ENCODE measurements at regions not wholly inside any gene's neighbourhood (a gene's known extent, or its start where the extent isn't known, plus 50 kb on each side); places are given as distances from the start of the nearest gene placed in this dataset.

DNA sequence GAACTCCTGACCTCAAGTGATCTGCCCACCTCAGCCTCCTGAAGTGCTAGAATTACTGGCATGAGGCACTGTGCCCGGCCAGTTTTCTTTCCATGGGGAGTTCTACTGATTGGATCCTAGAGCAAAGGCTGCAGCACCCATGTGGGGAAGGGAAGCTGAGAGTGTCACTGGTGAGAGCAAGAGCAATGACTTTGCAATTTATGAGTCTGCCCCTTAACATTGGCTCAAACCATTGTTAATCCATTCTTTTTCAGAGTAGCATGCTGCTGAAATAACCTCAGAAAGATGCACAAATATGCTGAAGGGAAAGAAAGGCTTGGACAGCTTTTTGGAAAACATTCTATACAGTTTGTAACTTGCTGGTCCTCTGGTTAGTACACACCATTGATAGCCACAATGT, 116.4 kb upstream of the PPARGC1A start:
- Histone ChIP-seq H3K4me1 (peaks cover 10% of the 10 kb centered on the region), H3K9me3 (no peaks in the 10 kb centered on the region), H3K36me3 (no peaks in the 10 kb centered on the region), H3K27ac (no peak overlapping the region), H3K27me3 (no peaks in the 10 kb centered on the region), H3K4me3 (no peak overlapping the region)
- 78% methylated on average over 1 of the region's 1 CpG for WGBS
- DNase-seq (ENCODE audit: low spot score in 2 of 2) = no peak
- no peak for TF ChIP-seq POLR2AphosphoS5 (IDR thresholded peaks at IDR 0.05)
- TF ChIP-seq EP300 (IDR thresholded peaks at IDR 0.05) = no peak
- TF ChIP-seq, protein P1, sequence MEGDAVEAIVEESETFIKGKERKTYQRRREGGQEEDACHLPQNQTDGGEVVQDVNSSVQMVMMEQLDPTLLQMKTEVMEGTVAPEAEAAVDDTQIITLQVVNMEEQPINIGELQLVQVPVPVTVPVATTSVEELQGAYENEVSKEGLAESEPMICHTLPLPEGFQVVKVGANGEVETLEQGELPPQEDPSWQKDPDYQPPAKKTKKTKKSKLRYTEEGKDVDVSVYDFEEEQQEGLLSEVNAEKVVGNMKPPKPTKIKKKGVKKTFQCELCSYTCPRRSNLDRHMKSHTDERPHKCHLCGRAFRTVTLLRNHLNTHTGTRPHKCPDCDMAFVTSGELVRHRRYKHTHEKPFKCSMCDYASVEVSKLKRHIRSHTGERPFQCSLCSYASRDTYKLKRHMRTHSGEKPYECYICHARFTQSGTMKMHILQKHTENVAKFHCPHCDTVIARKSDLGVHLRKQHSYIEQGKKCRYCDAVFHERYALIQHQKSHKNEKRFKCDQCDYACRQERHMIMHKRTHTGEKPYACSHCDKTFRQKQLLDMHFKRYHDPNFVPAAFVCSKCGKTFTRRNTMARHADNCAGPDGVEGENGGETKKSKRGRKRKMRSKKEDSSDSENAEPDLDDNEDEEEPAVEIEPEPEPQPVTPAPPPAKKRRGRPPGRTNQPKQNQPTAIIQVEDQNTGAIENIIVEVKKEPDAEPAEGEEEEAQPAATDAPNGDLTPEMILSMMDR (IDR thresholded peaks at IDR 0.05) = no peak
- TF ChIP-seq POLR2A (IDR thresholded peaks at IDR 0.05) = no peak

DNA sequence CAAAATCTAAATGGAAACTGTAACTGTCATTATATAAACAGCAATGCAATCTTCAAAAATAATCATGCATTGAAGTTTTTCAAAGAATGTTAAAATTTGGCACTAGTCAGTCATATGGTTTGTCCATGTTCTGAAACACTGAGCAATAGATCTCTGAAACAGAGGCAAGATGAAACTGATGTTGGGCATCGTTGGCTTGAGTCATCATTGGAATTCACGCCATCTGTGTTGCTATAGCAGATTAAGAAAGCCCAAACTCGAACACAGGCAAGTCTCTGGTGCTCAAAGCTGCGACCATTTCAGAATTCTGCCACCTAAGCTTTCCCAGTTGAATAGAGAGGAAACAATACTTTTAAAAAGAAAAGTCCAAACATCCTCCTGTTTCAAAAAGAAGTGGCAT, 114.1 kb upstream of the PPARGC1A start:
- Histone ChIP-seq H3K4me3 (no peak overlapping the region), H3K27me3 (no peaks in the 10 kb centered on the region), H3K36me3 (no peaks in the 10 kb centered on the region), H3K4me1 (peaks cover 10% of the 10 kb centered on the region), H3K9me3 (no peaks in the 10 kb centered on the region), H3K27ac (no peak overlapping the region)
- DNase-seq (ENCODE audit: low spot score in 2 of 2) = no peak
- 61% methylated on average over 4 of the region's 4 CpGs for WGBS
- TF ChIP-seq EP300 (IDR thresholded peaks at IDR 0.05) (no peak), POLR2A (IDR thresholded peaks at IDR 0.05) (no peak), POLR2AphosphoS5 (IDR thresholded peaks at IDR 0.05) (no peak)
- TF ChIP-seq, protein P1 (IDR thresholded peaks at IDR 0.05) = no peak

DNA sequence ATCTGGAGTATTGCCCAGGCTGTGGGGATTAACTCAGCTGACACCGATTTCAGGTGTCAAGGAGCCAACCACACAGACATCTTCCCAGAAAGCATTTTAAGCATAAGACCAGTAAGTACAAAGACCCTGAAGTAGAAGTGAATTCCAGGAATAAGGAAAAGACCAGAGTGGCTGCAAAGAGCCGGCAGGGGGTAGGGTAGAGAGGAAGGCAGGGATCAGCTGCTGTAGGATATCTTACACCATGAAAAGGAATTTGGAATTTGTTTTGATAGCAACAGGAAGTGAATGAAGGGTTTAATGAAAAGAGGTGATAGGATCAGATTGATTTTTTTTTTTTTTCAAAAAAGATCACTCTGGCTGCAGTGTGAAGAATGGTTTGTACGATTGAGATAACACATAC, 113.6 kb upstream of the PPARGC1A start:
- 64% methylated on average over 3 of the region's 3 CpGs for WGBS

DNA sequence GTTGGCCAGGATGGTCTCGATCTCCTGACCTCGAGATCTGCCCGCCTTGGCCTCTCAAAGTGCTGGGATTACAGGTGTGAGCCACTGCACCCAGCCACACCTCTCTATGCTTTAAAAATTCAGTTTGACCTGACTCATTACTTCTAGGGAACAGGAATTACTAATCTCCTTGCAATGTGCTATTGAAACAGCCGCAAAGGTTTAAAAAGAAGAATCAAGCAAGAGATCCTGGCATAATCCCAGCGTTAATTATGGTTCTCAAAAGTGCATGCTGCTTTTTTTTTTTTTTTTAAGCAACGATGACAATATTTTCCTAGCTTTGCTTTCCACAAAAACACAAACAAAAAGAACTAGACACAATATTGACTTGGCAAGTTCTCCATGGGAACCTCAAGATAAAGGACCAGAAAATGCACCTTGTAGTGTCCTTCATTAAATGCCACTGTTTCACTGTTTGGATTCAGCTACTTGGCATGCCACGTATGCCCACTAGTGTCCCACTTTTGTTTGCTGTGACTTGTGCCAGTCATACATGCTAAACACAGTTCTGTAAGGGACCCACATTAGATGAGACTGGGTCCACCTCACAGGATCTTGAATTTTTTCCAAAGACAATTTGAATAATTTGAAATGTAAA, 112.6 kb upstream of the PPARGC1A start:
- Histone ChIP-seq H3K4me3 (no peak overlapping the region), H3K27ac (no peak overlapping the region), H3K9me3 (no peaks in the 10 kb centered on the region), H3K36me3 (no peaks in the 10 kb centered on the region), H3K4me1 (peaks cover 10% of the 10 kb centered on the region), H3K27me3 (no peaks in the 10 kb centered on the region)
- 60% methylated on average over 7 of the region's 7 CpGs for WGBS
- TF ChIP-seq EP300 (IDR thresholded peaks at IDR 0.05) (no peak), POLR2AphosphoS5 (IDR thresholded peaks at IDR 0.05) (no peak), POLR2A (IDR thresholded peaks at IDR 0.05) (no peak)
- TF ChIP-seq, protein P1 (IDR thresholded peaks at IDR 0.05) = no peak
- no peak for DNase-seq (ENCODE audit: low spot score in 2 of 2)

More for the DNA sequence above, 113.6 kb upstream of the PPARGC1A start:
- no peaks in the 10 kb centered on the region for H3K36me3 ChIP-seq
- no peaks in the 10 kb centered on the region for H3K9me3 ChIP-seq
- H3K4me1 ChIP-seq = peaks cover 10% of the 10 kb centered on the region
- H3K27me3 ChIP-seq = no peaks in the 10 kb centered on the region
- TF ChIP-seq POLR2AphosphoS5 (IDR thresholded peaks at IDR 0.05) (no peak), EP300 (IDR thresholded peaks at IDR 0.05) (no peak), POLR2A (IDR thresholded peaks at IDR 0.05) (no peak)
- TF ChIP-seq, protein P1 (IDR thresholded peaks at IDR 0.05) = no peak
- no peak overlapping the region for H3K27ac ChIP-seq
- no peak overlapping the region for H3K4me3 ChIP-seq
- DNase-seq (ENCODE audit: low spot score in 2 of 2) = no peak

DNA sequence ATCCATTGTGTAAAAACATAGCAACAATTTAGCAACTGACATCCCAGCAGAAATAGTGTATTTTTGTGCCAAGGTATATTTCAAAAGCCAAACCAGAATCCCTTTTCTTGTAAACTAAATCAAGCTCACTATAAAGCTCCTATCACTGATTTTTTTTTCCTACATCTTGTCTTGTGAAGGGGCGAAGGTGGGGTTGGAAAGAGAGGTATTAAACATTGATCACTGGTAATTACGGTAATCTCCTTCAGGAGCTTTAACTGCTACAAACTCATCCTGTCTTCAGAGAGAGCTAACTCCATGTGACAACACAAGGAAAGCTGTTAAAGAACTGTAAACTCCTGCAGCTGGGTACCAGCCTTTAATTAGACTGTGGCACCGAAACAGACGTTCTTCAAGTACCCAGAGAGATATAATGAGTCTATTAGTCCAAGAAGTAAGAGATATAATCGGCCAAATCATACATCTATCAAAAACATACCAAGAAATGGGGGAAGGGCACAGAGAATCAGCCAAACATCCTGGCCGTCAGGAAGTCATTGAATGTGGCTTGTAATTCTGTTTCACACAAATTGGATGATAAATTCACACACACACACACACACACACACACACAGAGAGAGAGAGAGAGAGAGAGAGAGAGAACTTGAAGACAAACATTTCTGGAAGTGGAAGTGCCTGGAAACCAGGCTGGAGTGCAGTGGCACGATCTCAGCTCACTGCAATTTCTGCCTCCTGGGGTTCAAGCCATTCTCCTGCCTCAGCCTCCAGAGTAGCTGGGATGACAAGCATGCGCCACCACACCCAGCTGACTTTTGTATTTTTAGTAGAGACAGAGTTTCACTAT, 111.9 kb upstream of the PPARGC1A start:
- no peak for DNase-seq (ENCODE audit: low spot score in 2 of 2)
- no peaks in the 10 kb centered on the region for H3K36me3 ChIP-seq
- TF ChIP-seq POLR2A (IDR thresholded peaks at IDR 0.05) (no peak), POLR2AphosphoS5 (IDR thresholded peaks at IDR 0.05) (no peak), EP300 (IDR thresholded peaks at IDR 0.05) (no peak)
- TF ChIP-seq, protein P1 (IDR thresholded peaks at IDR 0.05) = no peak
- no peaks in the 10 kb centered on the region for H3K9me3 ChIP-seq
- no peak overlapping the region for H3K4me3 ChIP-seq
- H3K27me3 ChIP-seq = no peaks in the 10 kb centered on the region
- no peak overlapping the region for H3K27ac ChIP-seq
- WGBS = 49% methylated on average over 8 of the region's 8 CpGs
- H3K4me1 ChIP-seq = peaks cover 10% of the 10 kb centered on the region

Measured in suprapubic skin (tissue), 4 donors.